Body of pancreas (tissue), 4 donors: ENCODE measurements at regions not wholly inside any gene's neighbourhood (a gene's known extent, or its start where the extent isn't known, plus 50 kb on each side); places are given as distances from the start of the nearest gene placed in this dataset.

Experiments
- ATAC-seq: fragments of 150-250 bp; one replicate; pipeline ENCODE4 v1.9.1; 2016
- DNase-seq, 4 donors: peaks; one replicate each; pipeline ENCODE4 v3.0.0-alpha.2; 2019
- H3K27ac ChIP-seq, 4 donors: fragments of 200-600 bp; sonication (generic); 1 replicate in 3 of 4; 2 replicates in 1 of 4; pipeline versions ENCODE4 v1.5.1 to v1.6.1; 2016 to 2019; ENCODE audit warnings: mild to moderate bottlenecking in 1 of 4, mixed read lengths in 1 of 4, moderate library complexity in 1 of 4
- H3K27me3 ChIP-seq, 2 donors: fragments of 200-600 bp; sonication (generic); one replicate each; pipeline ENCODE4 v1.6.0; 2016; ENCODE audit warnings: mild to moderate bottlenecking in 1 of 2
- H3K36me3 ChIP-seq, 2 donors: fragments of 200-600 bp; sonication (generic); replicated peaks in 1 of 2; 2 replicates each; pipeline ENCODE4 v1.5.1; 2016; ENCODE audit warnings: low read depth in 2 of 2; ENCODE audit not compliant: insufficient read depth in 1 of 2
- H3K4me1 ChIP-seq: fragments of 200-600 bp; sonication (generic); one replicate; pipeline ENCODE4 v1.6.0; 2016
- H3K4me3 ChIP-seq, 2 donors: fragments of 200-600 bp; sonication (generic); 1 replicate in 1 of 2; 2 replicates in 1 of 2; pipeline ENCODE4 v1.5.1; 2016 to 2019
- H3K9me3 ChIP-seq, 3 donors: fragments of 200-600 bp; sonication (generic); 1 replicate in 2 of 3; 2 replicates in 1 of 3; pipeline ENCODE4 v1.5.1; 2016
- CTCF ChIP-seq, 7 experiments: fragments of 450-650 bp in 4 of 7; fragments of 200-600 bp in 3 of 7; sonication (generic) in 3 of 7; IDR thresholded peaks; one replicate each; pipeline ENCODE4 v1.5.1; 2016 to 2019; ENCODE audit warnings: antibody characterized with exemption in 7 of 7
- POLR2A ChIP-seq, 3 donors: fragments of 450-650 bp; IDR thresholded peaks; one replicate each; pipeline ENCODE4 v1.6.1; 2016; ENCODE audit warnings: antibody characterized with exemption in 3 of 3, mild to moderate bottlenecking in 2 of 3
- WGBS, 2 donors: methylation state at CpG; one replicate each; pipeline ENCODE4 v1.1.5; 2017; 5-methylcytosine and 5-hydroxymethylcytosine counted together
- intact Hi-C: fragments of 100-400 bp; cut with DNase I; formaldehyde crosslinking; loops from one replicate; pipeline ENCODE4 v1.15.1; 2023

DNA sequence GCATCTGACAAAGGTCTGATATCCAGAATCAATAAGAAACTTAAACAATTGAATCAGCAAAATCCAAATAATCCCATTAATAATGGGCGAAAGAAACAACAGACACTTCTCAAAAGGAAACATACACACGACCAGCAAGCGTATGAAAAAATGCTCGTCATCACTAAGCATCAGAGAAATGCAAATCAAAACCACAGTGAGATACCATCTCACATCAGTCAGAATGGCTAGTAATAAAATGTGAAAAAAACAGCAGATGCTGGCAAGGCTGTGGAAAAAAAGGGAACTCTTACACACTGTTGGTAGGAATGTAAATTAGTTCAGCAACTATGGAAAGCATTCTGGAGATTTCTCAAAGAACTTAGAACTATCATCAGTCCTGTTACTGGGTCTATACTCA lies 496.7 kb downstream of the SH2D4B start:
- Histone ChIP-seq H3K9me3 (peaks cover 0 to 4% (median 0%) of the 10 kb centered on the region in 3 donors), H3K36me3 (no peaks in the 10 kb centered on the region), H3K4me1 (no peaks in the 10 kb centered on the region), H3K27me3 (no peaks in the 10 kb centered on the region), H3K27ac (no peak overlapping the region), H3K4me3 (no peak overlapping the region)
- DNase-seq: no peak
- no peak for TF ChIP-seq CTCF (IDR thresholded peaks at IDR 0.05)
- TF ChIP-seq POLR2A (IDR thresholded peaks at IDR 0.05): no peak
- 35 to 51% methylated on average over 4 of the region's 4 CpGs for WGBS, 2 donors
- intact Hi-C loops: no loop called here
- ATAC-seq: no peak

DNA sequence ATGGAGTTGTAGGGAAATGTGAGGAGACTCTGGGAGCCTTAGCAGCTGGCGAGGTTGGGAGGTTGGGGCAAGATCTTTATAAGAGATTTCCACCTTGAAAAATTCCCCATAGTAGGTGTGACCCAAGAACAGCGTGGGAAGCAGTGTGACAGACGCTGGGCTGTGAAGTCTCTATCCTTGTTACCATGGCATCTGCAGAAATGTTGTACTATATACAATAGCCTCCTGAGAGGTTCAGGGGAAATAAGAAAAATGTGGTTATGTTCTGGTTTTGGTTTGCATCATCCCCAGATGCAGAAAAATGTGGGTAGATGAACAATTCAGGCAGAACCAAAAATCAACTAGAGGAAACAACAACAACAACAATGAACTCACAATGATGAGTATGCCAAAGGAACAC lies 498.6 kb downstream of the SH2D4B start:
- Histone ChIP-seq H3K9me3 (peaks cover 0 to 4% (median 0%) of the 10 kb centered on the region in 3 donors), H3K36me3 (no peaks in the 10 kb centered on the region), H3K4me1 (no peaks in the 10 kb centered on the region), H3K4me3 (no peak overlapping the region), H3K27ac (no peak overlapping the region), H3K27me3 (no peaks in the 10 kb centered on the region)
- ATAC-seq: no peak
- TF ChIP-seq CTCF (IDR thresholded peaks at IDR 0.05): no peak
- no peak for TF ChIP-seq POLR2A (IDR thresholded peaks at IDR 0.05)
- DNase-seq: no peak
- intact Hi-C loops: no loop called here
- 44 to 61% methylated on average over 3 of the region's 3 CpGs for WGBS, 2 donors

DNA sequence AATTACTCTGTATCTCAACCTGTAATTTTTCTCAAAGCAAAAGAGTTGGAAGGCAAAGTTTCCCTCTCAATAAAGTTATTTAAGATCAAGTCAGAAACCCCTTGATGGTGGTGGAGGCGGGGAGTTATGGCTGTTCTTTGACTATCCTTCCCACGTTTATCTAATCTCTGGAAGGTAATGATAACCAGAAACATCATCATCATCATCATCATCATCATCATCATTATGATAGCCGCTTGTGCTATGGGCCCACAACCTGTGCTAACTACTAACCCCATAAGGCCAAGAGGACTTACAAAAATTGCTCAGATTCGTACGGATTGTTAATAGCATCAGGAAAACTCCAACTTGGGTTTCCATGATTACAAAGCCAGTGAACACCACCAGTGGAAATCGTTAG lies 502.3 kb downstream of the SH2D4B start:
- ATAC-seq (no peak), DNase-seq (no peak)
- Histone ChIP-seq H3K36me3 (no peaks in the 10 kb centered on the region), H3K4me1 (no peaks in the 10 kb centered on the region), H3K4me3 (no peak overlapping the region), H3K27ac (no peak overlapping the region), H3K9me3 (peaks cover 0 to 4% (median 0%) of the 10 kb centered on the region in 3 donors), H3K27me3 (no peaks in the 10 kb centered on the region)
- TF ChIP-seq POLR2A (IDR thresholded peaks at IDR 0.05): no peak
- TF ChIP-seq CTCF (IDR thresholded peaks at IDR 0.05): no peak
- 58 to 68% methylated on average over 6 of the region's 6 CpGs for WGBS, 2 donors
- intact Hi-C loops: no loop called here

DNA sequence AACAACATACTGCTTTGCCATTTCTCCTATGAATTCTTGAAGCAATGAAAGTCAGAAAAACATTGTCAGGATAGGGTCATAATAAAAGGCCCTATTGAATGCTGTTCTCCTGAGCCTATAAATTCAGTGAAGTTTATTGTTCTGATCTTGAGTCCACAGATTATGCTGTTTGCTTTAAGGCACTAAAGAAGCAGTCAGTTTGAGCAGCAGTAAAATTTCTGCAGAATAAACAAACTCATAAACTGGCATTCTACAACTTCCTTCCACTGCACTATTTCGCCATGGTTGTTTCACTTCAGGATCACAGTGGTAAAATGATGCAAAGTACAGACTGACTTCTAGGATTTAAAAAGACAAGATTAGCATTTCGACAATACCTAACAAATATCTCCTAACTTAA lies 503.2 kb downstream of the SH2D4B start:
- no peak for DNase-seq
- WGBS, 2 donors: 57% methylated on average over 2 of the region's 2 CpGs
- no peaks in the 10 kb centered on the region for H3K27me3 ChIP-seq
- H3K9me3 ChIP-seq: peaks cover 0 to 4% (median 0%) of the 10 kb centered on the region in 3 donors
- H3K4me1 ChIP-seq: no peaks in the 10 kb centered on the region
- H3K36me3 ChIP-seq: no peaks in the 10 kb centered on the region
- TF ChIP-seq CTCF (IDR thresholded peaks at IDR 0.05) (no peak), POLR2A (IDR thresholded peaks at IDR 0.05) (no peak)
- no peak overlapping the region for H3K27ac ChIP-seq
- intact Hi-C loops: no loop called here
- ATAC-seq: no peak
- H3K4me3 ChIP-seq: no peak overlapping the region

- DNase-seq: no peak
- H3K4me1 ChIP-seq: no peaks in the 10 kb centered on the region
- H3K9me3 ChIP-seq: no peaks in the 10 kb centered on the region
- TF ChIP-seq CTCF (IDR thresholded peaks at IDR 0.05): no peak
- no peak for ATAC-seq
- H3K4me3 ChIP-seq: no peak overlapping the region
- H3K27me3 ChIP-seq: no peaks in the 10 kb centered on the region
- H3K36me3 ChIP-seq: no peaks in the 10 kb centered on the region
- no peak overlapping the region for H3K27ac ChIP-seq
- 61 to 72% methylated on average over 2 of the region's 2 CpGs for WGBS, 2 donors
- intact Hi-C loops: no loop called here
Observed at GRCh38 chr10:81042647-81043046, 504.9 kb downstream of the SH2D4B start.
